ENCODE measurements at regions not wholly inside any gene's neighbourhood (a gene's known extent, or its start where the extent isn't known, plus 50 kb on each side); places are given as distances from the start of the nearest gene placed in this dataset.
"Not testable (repeated sequence)": the region's sequence is repeated elsewhere in the genome, so short reads cannot be mapped to it uniquely, and the experiment has no call there.

DNA sequence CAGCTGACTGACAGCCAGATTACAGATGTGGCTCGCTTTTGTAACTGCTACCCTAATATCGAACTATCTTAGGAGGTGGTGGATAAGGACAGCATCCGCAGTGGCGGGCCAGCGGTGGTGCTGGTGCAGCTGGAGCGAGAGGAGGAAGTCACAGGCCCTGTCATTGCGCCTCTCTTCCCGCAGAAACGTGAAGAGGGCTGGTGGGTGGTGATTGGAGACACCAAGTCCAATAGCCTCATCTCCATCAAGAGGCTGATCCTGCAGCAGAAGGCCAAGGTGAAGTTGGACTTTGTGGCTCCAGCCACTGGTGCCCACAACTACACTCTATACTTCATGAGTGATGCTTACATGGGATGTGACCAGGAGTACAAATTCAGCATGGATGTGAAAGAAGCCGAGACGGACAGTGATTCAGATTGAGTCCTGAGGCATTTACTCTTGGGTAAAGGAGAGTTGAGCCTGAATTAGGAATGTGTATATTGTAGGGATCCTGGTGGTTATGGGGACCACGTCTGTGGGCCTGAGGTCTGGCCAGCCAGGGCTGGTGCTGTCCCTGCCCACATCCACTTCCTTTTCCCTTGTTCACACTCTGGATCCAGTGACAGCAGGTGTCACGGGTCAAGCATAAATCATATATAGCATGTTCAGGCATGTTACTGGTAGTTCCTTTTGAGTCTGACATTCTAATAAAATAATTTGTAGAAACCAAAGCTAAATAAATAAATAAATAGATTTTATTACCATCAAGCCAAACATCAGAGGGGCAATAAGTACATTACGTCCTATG lies 89.0 kb upstream of the SMURF2 start:
- peaks cover 3% of the 10 kb centered on the region for H3K27me3 Mint-ChIP-seq (ENCODE audit: low read depth, poor library complexity)
- peaks cover 22% of the 10 kb centered on the region for H3K36me3 Mint-ChIP-seq (ENCODE audit: low read depth)

DNA sequence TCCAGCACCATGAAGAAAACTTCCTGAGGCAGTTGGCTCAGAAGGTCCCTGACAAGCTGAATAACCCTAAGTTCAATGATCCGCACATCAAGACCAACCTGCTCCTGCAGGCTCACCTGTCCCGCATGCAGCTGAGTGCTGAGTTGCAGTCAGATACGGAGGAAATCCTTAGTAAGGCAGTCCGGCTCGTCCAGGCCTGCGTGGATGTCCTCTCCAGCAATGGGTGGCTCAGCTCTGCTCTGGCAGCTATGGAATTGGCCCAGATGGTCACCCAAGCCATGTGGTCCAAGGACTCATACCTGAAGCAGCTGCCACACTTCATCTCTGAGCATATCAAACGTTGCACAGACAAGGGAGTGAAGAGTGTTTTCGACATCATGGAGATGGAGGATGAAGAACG lies 88.4 kb upstream of the SMURF2 start:
- no peak overlapping the region for H3K27ac Mint-ChIP-seq
- no peak for DNase-seq
- TF ChIP-seq, protein P1, sequence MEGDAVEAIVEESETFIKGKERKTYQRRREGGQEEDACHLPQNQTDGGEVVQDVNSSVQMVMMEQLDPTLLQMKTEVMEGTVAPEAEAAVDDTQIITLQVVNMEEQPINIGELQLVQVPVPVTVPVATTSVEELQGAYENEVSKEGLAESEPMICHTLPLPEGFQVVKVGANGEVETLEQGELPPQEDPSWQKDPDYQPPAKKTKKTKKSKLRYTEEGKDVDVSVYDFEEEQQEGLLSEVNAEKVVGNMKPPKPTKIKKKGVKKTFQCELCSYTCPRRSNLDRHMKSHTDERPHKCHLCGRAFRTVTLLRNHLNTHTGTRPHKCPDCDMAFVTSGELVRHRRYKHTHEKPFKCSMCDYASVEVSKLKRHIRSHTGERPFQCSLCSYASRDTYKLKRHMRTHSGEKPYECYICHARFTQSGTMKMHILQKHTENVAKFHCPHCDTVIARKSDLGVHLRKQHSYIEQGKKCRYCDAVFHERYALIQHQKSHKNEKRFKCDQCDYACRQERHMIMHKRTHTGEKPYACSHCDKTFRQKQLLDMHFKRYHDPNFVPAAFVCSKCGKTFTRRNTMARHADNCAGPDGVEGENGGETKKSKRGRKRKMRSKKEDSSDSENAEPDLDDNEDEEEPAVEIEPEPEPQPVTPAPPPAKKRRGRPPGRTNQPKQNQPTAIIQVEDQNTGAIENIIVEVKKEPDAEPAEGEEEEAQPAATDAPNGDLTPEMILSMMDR (IDR thresholded peaks at IDR 0.05): no peak
- no peaks in the 10 kb centered on the region for H3K9me3 Mint-ChIP-seq
- H3K4me1 Mint-ChIP-seq: no peaks in the 10 kb centered on the region
- peaks cover 3% of the 10 kb centered on the region for H3K27me3 Mint-ChIP-seq (ENCODE audit: low read depth, poor library complexity)
- H3K4me3 Mint-ChIP-seq: no peak overlapping the region
- H3K36me3 Mint-ChIP-seq (ENCODE audit: low read depth): peaks cover 18% of the 10 kb centered on the region

More for the DNA sequence above, 89.0 kb upstream of the SMURF2 start:
- Mint-ChIP-seq H3K4me1 (no peaks in the 10 kb centered on the region), H3K9me3 (no peaks in the 10 kb centered on the region), H3K27ac (no peak overlapping the region), H3K4me3 (no peak overlapping the region)
- TF ChIP-seq, protein P1 (IDR thresholded peaks at IDR 0.05): no peak
- DNase-seq: no peak

DNA sequence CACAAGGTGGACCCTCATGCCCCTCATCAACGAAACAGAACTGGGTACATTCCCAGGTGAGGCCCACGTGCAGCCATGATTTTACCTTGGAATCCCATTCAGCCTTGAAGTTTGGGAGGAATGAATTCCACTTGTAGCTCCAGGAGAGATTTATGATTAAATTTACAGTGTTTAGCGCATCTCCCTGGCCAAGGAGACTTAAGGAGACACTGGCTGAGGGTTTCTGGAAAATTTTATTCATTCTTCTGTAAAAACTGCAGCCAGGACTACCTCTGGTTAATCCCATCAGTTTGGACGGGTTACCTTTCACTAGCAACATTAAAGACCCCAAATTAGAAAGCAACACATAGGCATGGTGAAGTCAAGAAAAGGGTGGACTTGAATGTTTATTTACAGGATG lies 87.2 kb upstream of the SMURF2 start:
- Mint-ChIP-seq H3K27me3 (ENCODE audit: low read depth, poor library complexity) (peaks cover 3% of the 10 kb centered on the region), H3K4me3 (no peak overlapping the region), H3K9me3 (no peaks in the 10 kb centered on the region), H3K4me1 (no peaks in the 10 kb centered on the region), H3K27ac (no peak overlapping the region), H3K36me3 (ENCODE audit: low read depth) (peaks cover 15% of the 10 kb centered on the region)
- DNase-seq: no peak
- TF ChIP-seq, protein P1 (IDR thresholded peaks at IDR 0.05): no peak

DNA sequence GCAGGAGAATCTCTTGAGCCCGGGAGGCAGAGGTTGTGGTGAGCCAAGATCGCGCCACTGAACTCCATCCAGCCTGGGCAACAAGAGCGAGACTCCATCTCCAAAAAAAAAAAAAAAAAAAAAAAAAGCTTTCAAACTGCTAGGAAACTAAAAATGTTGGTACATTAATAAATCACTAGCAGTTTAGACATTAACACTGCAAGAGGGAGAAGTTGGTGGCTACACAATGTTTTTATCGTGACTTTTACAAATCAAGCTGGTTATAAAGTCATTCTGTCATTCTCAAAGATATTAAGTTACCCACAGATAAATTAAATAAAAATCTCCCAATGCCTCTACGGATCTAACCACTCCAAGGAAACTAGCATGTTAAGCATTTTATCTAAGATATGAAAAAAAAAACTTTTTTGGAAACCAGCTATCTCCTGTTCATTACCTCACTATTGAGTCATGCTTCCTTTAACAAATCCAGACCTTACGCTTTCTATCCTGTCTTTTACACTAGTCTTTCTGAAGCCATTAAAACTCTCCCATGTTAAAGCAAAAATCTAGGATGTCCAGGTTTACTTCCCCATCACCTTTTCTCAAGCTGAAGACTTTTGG lies 85.9 kb upstream of the SMURF2 start:
- TF ChIP-seq, protein P1 (IDR thresholded peaks at IDR 0.05): no peak
- peaks cover 8% of the 10 kb centered on the region for H3K36me3 Mint-ChIP-seq (ENCODE audit: low read depth)
- H3K27ac Mint-ChIP-seq: peak overlapping the region; percentile 27
- H3K4me3 Mint-ChIP-seq: no peak overlapping the region
- H3K9me3 Mint-ChIP-seq: no peaks in the 10 kb centered on the region
- no peaks in the 10 kb centered on the region for H3K4me1 Mint-ChIP-seq
- DNase-seq: no peak
- peaks cover 3% of the 10 kb centered on the region for H3K27me3 Mint-ChIP-seq (ENCODE audit: low read depth, poor library complexity)

DNA sequence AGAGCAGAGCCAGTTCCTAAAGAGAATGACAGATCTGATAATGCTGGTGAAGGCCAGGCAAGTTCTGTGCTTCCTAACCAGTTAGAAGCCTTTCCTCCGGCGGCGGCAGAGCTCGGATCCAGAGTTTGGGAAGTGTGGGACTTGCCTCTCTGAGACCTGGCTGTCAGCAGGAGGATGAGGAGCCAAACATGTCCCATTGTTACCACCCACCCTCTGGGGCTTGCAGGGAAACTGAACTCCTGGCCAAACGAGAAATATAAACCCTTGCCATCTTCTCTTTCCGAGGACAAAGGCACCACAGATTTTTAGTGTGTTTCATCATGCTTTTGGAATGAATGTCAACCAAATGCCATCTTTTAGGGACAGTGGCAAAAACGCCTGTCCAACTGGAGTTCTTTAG lies 80.2 kb upstream of the SMURF2 start:
- Mint-ChIP-seq H3K27me3 (ENCODE audit: low read depth, poor library complexity) (peaks cover 11% of the 10 kb centered on the region), H3K4me1 (peaks cover 11% of the 10 kb centered on the region), H3K4me3 (no peak overlapping the region), H3K9me3 (no peaks in the 10 kb centered on the region), H3K27ac (no peak overlapping the region), H3K36me3 (ENCODE audit: low read depth) (no peaks in the 10 kb centered on the region)
- TF ChIP-seq, protein P1 (IDR thresholded peaks at IDR 0.05): no peak
- no peak for DNase-seq

DNA sequence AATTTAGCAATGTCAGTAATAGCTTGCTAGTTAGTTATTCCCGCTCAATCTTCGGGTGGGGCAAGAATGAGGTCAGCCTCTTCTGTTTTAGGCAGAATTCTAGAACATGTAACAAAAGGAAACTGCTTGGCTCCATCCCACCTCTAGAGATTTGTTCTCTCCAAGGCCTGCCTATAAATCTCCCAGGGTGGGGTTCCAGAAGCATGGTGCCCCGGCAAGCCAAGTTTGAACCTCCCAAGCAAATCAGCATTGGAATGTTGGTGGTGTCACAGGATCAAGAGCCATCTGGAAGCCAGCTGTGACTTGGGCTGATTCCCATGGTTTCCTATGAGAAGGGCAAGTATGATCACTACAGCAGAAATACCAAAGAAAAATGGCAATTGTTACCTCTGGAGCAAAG lies 79.8 kb upstream of the SMURF2 start:
- DNase-seq; H3K9me3 Mint-ChIP-seq; H3K27me3 Mint-ChIP-seq (ENCODE audit: low read depth, poor library complexity); H3K36me3 Mint-ChIP-seq (ENCODE audit: low read depth); H3K27ac Mint-ChIP-seq; H3K4me3 Mint-ChIP-seq: not testable (repeated sequence)
- peaks cover 11% of the 10 kb centered on the region for H3K4me1 Mint-ChIP-seq

All from nephron progenitor cell (in vitro differentiated cells).